D721Med (cell line): ENCODE measurements at regions not wholly inside any gene's neighbourhood (a gene's known extent, or its start where the extent isn't known, plus 50 kb on each side); places are given as distances from the start of the nearest gene placed in this dataset.

Experiments
- DNase-seq: peaks from one replicate; pipeline ENCODE4 v3.0.0; 2011; ENCODE audit warnings: low spot score; ENCODE audit not compliant: insufficient read length
- FAIRE-seq: peaks from 2 replicates; lab custom pipeline; 2011; peaks lifted over from hg19 to GRCh38; lab: Jason Lieb, UNC
- TF ChIP-seq, protein P1 (sequence below): IDR thresholded peaks from 2 replicates; pipeline ENCODE4 v1.5.1; 2012; ENCODE audit warnings: mild to moderate bottlenecking, control low read depth; ENCODE audit not compliant: insufficient read depth; ENCODE audit errors: missing control alignments

DNA sequence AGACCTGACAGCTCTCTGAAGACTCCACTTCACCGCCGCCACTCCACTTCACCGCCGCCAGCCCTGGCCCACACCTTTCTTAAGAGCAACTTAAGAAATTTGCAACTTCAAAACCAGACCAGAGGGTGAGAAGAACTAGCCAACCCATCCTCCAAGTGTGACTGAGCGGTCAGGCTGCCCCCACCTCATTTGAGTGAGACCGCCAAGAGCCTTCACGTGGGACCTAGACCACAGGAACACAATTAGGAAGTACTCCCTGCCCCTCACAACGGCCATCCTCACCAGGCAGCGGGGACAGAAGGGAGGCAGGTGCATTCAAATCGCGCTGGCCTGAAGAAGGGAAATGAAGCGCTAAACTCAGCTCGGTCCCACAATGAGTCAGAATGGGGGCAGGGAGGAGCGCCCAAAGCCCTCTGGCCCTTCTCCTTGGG is 156.8 kb upstream of the BCL6 start:
- DNase-seq (no peak), FAIRE-seq (no peak)
- TF ChIP-seq, protein P1, sequence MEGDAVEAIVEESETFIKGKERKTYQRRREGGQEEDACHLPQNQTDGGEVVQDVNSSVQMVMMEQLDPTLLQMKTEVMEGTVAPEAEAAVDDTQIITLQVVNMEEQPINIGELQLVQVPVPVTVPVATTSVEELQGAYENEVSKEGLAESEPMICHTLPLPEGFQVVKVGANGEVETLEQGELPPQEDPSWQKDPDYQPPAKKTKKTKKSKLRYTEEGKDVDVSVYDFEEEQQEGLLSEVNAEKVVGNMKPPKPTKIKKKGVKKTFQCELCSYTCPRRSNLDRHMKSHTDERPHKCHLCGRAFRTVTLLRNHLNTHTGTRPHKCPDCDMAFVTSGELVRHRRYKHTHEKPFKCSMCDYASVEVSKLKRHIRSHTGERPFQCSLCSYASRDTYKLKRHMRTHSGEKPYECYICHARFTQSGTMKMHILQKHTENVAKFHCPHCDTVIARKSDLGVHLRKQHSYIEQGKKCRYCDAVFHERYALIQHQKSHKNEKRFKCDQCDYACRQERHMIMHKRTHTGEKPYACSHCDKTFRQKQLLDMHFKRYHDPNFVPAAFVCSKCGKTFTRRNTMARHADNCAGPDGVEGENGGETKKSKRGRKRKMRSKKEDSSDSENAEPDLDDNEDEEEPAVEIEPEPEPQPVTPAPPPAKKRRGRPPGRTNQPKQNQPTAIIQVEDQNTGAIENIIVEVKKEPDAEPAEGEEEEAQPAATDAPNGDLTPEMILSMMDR, result no peak

DNA sequence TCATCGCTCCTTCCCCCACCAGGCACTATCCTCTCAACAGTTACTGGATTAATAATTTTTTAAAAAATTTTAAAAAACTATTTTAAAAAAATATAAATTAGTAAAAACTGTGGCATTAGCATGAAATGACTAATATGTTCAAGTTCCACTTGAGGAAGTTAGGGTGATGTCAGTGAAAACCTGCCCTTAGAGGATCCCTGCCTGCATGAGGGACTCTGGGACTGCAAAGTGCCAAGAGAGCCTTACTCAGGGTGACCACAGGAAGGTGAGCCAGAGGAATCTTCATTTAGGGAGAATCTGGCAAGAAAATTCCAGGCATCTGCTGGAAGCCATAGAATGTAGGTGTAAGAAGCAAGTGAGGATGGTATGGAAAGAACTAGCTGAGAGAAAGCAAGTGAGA is 157.7 kb upstream of the BCL6 start:
- DNase-seq, result no peak
- TF ChIP-seq, protein P1, result no peak
- FAIRE-seq, result no peak

- FAIRE-seq (no peak), DNase-seq (no peak)
- TF ChIP-seq, protein P1, result no peak
Measured at GRCh38 chr3:187903697-187904096, 158.4 kb upstream of the BCL6 start.

- FAIRE-seq, result no peak
Measured at GRCh38 chr3:187906416-187906815, 161.1 kb upstream of the BCL6 start.

GRCh38 chr3:187906920-187907319 is 161.7 kb upstream of the BCL6 start:
- TF ChIP-seq, protein P1, result no peak
- DNase-seq (no peak), FAIRE-seq (no peak)

More at GRCh38 chr3:187906416-187906815, 161.1 kb upstream of the BCL6 start:
- no peak for DNase-seq
- TF ChIP-seq, protein P1, result no peak

GRCh38 chr3:187909866-187910265 is 164.6 kb upstream of the BCL6 start:
- no peak for FAIRE-seq
- TF ChIP-seq, protein P1, result no peak
- DNase-seq, result no peak

- TF ChIP-seq, protein P1, result no peak
- no peak for DNase-seq
- no peak for FAIRE-seq
Measured at GRCh38 chr3:187912007-187912406, 166.7 kb upstream of the BCL6 start.
